Ovary (tissue), 3 donors: ENCODE measurements at regions not wholly inside any gene's neighbourhood (a gene's known extent, or its start where the extent isn't known, plus 50 kb on each side); places are given as distances from the start of the nearest gene placed in this dataset.

Source experiments
- CTCF ChIP-seq, 3 donors: fragments of 450-650 bp in 2 of 3; fragments of 200-600 bp in 1 of 3; IDR thresholded peaks; one replicate each; pipeline versions ENCODE4 v1.5.1 to v1.8.0; 2016 to 2022; ENCODE audit warnings: antibody characterized with exemption in 3 of 3, mild to moderate bottlenecking in 1 of 3
- EP300 ChIP-seq: sonication (generic); formaldehyde crosslinking; IDR thresholded peaks from one replicate; pipeline ENCODE4 v1.6.1; 2017; ENCODE audit warnings: antibody characterized with exemption
- donor health status: DM: no; HTN: no; CAD: no.

GRCh38 chr3:162994165-162994564 lies 1497.6 kb downstream of the OTOL1 start:
- no peak for TF ChIP-seq CTCF (IDR thresholded peaks at IDR 0.05)
- TF ChIP-seq EP300: no peak
